GM06990 (cell line): ENCODE measurements at regions not wholly inside any gene's neighbourhood (a gene's known extent, or its start where the extent isn't known, plus 50 kb on each side); places are given as distances from the start of the nearest gene placed in this dataset.
A peak's percentile ranks its signal among the peaks of the same experiment; 100 is the strongest.

Experiments used
- DNase-seq: peaks from one replicate; pipeline ENCODE4 v3.0.0-alpha.2; 2011; ENCODE audit not compliant: insufficient read length; ENCODE audit errors: extremely low read depth
- H3K27me3 ChIP-seq: replicated peaks from 2 replicates; pipeline ENCODE4 v1.6.0; 2011; ENCODE audit warnings: low read length; ENCODE audit not compliant: control insufficient read depth, insufficient read depth
- H3K36me3 ChIP-seq: 2 replicates; pipeline ENCODE4 v1.5.1; 2011; ENCODE audit warnings: low read length; ENCODE audit not compliant: control insufficient read depth, insufficient read depth
- H3K4me3 ChIP-seq: replicated peaks from 2 replicates; pipeline ENCODE4 v1.5.1; 2011; ENCODE audit warnings: low read depth, mild to moderate bottlenecking, control low read depth, low read length
- CTCF ChIP-seq: IDR thresholded peaks from 2 replicates; pipeline ENCODE4 v1.5.1; 2011; ENCODE audit warnings: low read length, control low read depth, mild to moderate bottlenecking, inconsistent platforms; ENCODE audit not compliant: insufficient read depth, poor library complexity, severe bottlenecking

DNA sequence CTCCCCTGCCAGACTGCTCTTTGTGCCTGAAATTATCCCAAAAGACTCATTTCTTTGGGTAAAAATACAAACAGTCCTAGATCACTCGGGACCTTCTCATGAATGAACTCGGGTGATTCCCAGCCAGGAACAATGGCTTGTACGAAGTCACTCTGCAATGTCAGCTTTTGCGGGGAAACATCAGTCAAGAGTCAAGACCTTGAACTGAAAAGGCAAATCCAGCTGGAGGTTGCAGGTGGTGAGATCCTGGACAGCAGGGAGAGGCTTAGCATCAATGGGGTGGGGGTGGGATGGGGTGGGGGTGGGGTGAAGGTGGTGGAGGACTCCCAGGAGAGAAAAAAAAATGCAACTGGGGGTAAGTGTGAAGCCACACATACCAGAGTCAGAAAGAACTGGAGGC lies 115.0 kb upstream of the SLC25A33 start:
- no peak for DNase-seq
- TF ChIP-seq CTCF, result no peak
- Histone ChIP-seq H3K27me3 (no peaks in the 10 kb centered on the region), H3K36me3 (no peaks in the 10 kb centered on the region), H3K4me3 (no peak overlapping the region)

DNA sequence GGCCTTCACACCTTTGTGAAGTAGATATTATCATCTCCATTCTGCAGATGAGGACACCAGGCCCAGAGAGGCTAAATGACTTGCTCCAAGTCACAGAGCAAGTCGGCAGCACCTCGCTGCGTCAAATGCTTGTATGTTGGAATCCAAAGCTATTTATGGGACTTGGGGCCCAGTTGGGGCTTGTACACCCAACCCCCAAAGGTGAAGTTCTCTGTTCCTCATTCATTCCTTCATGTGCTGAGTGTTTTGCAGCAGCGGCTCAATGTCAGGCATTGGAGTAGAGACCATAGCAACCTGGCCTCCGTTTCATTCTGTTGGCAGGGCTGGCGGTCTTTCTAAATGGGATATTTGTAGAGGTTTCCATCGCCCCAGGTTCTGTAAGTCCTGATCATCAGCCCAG lies 113.4 kb upstream of the SLC25A33 start:
- H3K36me3 ChIP-seq, result no peaks in the 10 kb centered on the region
- no peak for TF ChIP-seq CTCF
- DNase-seq, result no peak
- H3K27me3 ChIP-seq, result no peaks in the 10 kb centered on the region
- H3K4me3 ChIP-seq, result no peak overlapping the region

DNA sequence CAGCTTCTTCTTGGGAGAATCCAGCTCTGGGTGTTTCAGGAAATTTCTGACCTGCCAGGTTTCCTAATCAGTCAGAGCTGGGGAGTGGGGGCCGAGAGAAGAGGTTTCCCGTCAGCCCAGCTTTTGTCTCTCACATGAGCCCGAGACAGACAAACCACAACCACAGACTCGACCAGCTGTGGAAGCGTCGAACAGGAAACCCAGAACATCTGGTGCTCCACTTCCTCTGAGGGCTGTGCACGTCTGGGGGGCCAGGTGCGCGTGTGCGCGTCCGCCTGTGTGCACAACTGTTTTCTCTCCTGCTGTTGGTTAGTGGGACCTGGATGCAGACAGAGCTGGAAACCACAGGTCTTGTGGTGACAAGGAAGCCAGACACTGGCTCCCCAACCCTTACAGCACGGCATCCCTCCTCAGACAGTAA lies 113.0 kb upstream of the SLC25A33 start:
- no peak for TF ChIP-seq CTCF
- peak; percentile 91 for DNase-seq
- Histone ChIP-seq H3K4me3 (peak overlapping the region; percentile 36), H3K27me3 (no peaks in the 10 kb centered on the region), H3K36me3 (no peaks in the 10 kb centered on the region)

- DNase-seq, result no peak
- no peak for TF ChIP-seq CTCF
- Histone ChIP-seq H3K4me3 (no peak overlapping the region), H3K36me3 (no peaks in the 10 kb centered on the region), H3K27me3 (no peaks in the 10 kb centered on the region)
Measured at GRCh38 chr1:9427388-9427787, 111.9 kb upstream of the SLC25A33 start.

DNA sequence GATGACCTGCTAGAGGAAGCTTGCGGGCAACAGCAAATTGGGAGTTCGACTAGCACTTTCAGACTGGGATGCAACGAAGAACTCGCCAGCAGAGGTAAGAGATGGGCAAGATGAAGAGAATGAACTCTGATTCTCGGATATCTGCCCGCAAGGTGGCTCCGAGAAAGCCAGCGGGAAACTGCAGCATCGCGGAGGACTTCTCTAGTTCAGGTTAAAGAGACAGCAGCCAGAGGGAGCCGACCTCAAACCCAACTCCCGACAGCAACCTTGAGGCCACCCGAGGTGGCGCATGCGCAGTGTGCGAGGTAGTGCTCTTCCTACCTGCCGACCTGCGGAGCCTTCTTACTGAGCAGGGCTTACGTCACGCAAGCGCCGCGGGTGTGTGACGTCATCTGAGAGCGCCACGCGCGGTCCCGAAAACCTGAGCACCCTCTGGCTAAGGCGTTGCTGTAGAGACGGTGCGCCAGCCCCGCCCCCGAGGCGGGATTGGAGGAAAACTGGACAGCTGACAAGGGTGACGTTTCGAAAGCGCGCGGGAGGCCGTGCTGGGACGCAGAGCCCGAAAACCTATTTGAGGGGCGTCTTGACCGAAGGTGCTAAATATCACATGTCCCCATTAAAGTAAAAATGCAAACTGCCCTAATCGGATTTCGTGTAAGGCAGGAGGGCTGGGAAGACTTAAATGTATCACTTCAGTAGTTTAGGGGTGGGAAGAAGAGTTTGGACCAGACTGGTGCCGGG lies 110.5 kb upstream of the SLC25A33 start:
- peak; percentile 100 for DNase-seq
- no peaks in the 10 kb centered on the region for H3K36me3 ChIP-seq
- no peak for TF ChIP-seq CTCF
- H3K4me3 ChIP-seq, result peak overlapping the region; percentile 62
- no peaks in the 10 kb centered on the region for H3K27me3 ChIP-seq

DNA sequence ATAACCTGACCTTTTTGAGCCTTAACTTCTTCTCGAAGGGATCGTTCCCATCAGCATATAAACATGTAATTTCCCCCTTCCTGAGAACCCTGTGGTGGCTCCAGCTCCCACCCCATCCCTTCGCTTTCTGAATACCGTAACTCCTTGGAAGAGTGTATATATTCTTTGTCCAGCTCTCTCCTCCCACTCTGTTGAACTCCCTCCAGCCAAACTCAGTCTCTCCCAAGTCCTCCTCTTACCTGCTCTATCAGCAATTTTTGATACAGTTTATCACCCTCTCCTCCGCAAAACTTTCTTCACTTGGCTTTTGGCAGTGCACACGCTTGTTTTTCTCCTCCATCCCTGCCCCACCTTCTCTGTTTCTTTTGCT lies 109.9 kb upstream of the SLC25A33 start:
- TF ChIP-seq CTCF, result no peak
- Histone ChIP-seq H3K27me3 (no peaks in the 10 kb centered on the region), H3K4me3 (peak overlapping the region; percentile 62), H3K36me3 (no peaks in the 10 kb centered on the region)
- DNase-seq, result no peak
